IPS DF 6.9 (cell line): ENCODE measurements at regions not wholly inside any gene's neighbourhood (a gene's known extent, or its start where the extent isn't known, plus 50 kb on each side); places are given as distances from the start of the nearest gene placed in this dataset.
"Not testable (repeated sequence)": the region's sequence is repeated elsewhere in the genome, so short reads cannot be mapped to it uniquely, and the experiment has no call there.

ENCODE experiments used
- DNase-seq: peaks from one replicate; pipeline ENCODE4 v3.0.0-alpha.2; 2013; ENCODE audit warnings: low read depth, low spot score
- H3K27ac ChIP-seq: one replicate; pipeline ENCODE4 v1.5.1; 2013; ENCODE audit warnings: low read length, control low read depth
- H3K27me3 ChIP-seq: 2 replicates; pipeline ENCODE4 v1.6.1; 2013; ENCODE audit warnings: mild to moderate bottlenecking, low read length; ENCODE audit not compliant: control insufficient read depth, insufficient read depth
- H3K36me3 ChIP-seq: 2 replicates; pipeline ENCODE4 v1.6.1; 2013; ENCODE audit warnings: low read length; ENCODE audit not compliant: control insufficient read depth, insufficient read depth
- H3K4me1 ChIP-seq: 2 replicates; pipeline ENCODE4 v1.6.1; 2013; ENCODE audit warnings: low read length; ENCODE audit not compliant: control insufficient read depth, insufficient read depth
- H3K4me3 ChIP-seq: 2 replicates; pipeline ENCODE4 v1.5.1; 2013; ENCODE audit warnings: mild to moderate bottlenecking, low read length
- H3K9me3 ChIP-seq: 2 replicates; pipeline ENCODE4 v1.6.1; 2013; ENCODE audit warnings: low read length, inconsistent platforms; ENCODE audit not compliant: control insufficient read depth, insufficient read depth
- WGBS: extraction: QIAGEN DNeasy Blood & Tissue Kit; methylation state at CpG from one replicate; pipeline ENCODE4 v1.1.7; 2013; ENCODE audit warnings: mixed read lengths, missing lambda C conversion rate; ENCODE audit not compliant: insufficient read length, insufficient coverage; 5-methylcytosine and 5-hydroxymethylcytosine counted together

- not testable (repeated sequence) for H3K27me3 ChIP-seq
Observed at GRCh38 chr10:61037261-61037830, 93.4 kb upstream of the RHOBTB1 start.

GRCh38 chr10:61036148-61036547 is 92.2 kb upstream of the RHOBTB1 start:
- H3K4me1 ChIP-seq, H3K27me3 ChIP-seq, H3K27ac ChIP-seq, DNase-seq, H3K36me3 ChIP-seq, H3K4me3 ChIP-seq, H3K9me3 ChIP-seq: not testable (repeated sequence)
- WGBS, result no CpG with 5 or more reads among the region's 3 CpGs

More at GRCh38 chr10:61037261-61037830, 93.4 kb upstream of the RHOBTB1 start:
- H3K4me1 ChIP-seq, H3K9me3 ChIP-seq, H3K36me3 ChIP-seq, H3K27ac ChIP-seq, DNase-seq, H3K4me3 ChIP-seq: not testable (repeated sequence)
- WGBS, result no CpG with 5 or more reads among the region's 16 CpGs

DNA sequence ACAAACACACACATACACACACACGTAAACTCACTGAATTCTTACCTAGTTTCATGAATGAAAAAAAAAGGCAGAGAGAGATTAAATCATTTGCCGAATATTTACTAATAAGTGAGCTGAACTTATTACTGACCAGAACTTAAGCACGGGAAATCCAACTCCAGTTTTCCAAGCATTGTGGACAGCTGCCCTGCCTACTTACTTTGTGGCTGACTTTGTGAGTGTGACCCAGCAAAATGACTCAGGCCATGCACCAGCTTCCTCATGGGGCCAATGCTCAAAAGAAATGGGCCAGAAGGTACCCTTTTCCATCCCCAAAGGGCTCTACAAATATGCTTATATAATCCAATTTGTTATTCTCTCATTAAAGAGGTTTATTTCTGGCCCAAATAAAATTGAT is 87.4 kb upstream of the RHOBTB1 start:
- Histone ChIP-seq H3K4me1 (peaks cover under 1% of the 10 kb centered on the region; the same call in 1 of the 2 replicates), H3K9me3 (no peaks in the 10 kb centered on the region), H3K27me3 (no peaks in the 10 kb centered on the region), H3K36me3 (no peaks in the 10 kb centered on the region), H3K27ac (no peak overlapping the region), H3K4me3 (no peak overlapping the region)
- WGBS, result no CpG with 5 or more reads among the region's 3 CpGs
- DNase-seq, result no peak

- no peak overlapping the region for H3K27ac ChIP-seq
- no peaks in the 10 kb centered on the region for H3K9me3 ChIP-seq
- WGBS, result no CpG with 5 or more reads among the region's 2 CpGs
- no peaks in the 10 kb centered on the region for H3K4me1 ChIP-seq
- no peak overlapping the region for H3K4me3 ChIP-seq
- no peaks in the 10 kb centered on the region for H3K36me3 ChIP-seq
- H3K27me3 ChIP-seq, result no peaks in the 10 kb centered on the region
- no peak for DNase-seq
Observed at GRCh38 chr10:61029411-61029810, 85.4 kb upstream of the RHOBTB1 start.

DNA sequence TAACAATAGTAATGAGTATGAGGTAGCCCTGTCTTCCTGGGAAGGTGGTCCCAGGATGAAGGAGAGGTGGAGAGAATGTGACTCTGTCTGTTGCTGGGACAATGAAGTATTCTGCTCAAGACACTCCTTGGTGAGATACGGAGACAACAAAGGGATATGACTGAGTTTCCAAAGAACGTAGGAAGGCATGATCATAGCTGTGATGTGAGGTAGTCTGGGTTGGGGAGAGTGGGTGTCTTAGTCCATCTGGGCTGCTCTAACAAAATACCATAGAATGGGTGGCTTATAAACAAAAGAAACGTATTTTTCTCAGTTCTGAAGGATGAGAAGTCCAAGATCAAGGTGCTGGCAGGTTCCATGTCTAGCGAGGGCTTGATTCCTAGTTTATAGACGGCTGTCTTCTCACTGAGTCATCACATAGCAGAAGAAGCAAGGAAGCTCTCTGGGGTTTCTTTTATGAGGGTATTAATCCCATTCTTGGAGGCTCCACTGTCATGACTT is 84.9 kb upstream of the RHOBTB1 start:
- no peak overlapping the region for H3K4me3 ChIP-seq
- H3K27me3 ChIP-seq, result no peaks in the 10 kb centered on the region
- H3K4me1 ChIP-seq, result no peaks in the 10 kb centered on the region
- no peak overlapping the region for H3K27ac ChIP-seq
- no peak for DNase-seq
- no peaks in the 10 kb centered on the region for H3K9me3 ChIP-seq
- H3K36me3 ChIP-seq, result no peaks in the 10 kb centered on the region
- no CpG with 5 or more reads among the region's 5 CpGs for WGBS

DNA sequence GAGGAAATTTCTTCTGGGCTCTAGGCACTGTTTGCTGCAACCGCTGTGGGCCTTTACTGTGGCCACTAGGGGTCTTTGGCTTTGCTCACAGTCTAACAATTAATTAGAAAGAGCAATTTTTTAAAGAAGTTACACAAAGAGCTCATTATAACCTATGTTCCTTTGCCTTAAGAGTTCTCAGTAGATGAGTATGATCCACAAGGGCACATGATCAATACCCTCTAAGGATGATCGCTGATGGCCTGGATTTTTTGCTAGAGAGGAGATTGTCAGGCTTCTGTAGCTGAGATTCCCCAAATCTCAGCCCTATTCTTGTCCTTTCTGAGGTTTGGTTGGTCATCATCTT is 80.8 kb upstream of the RHOBTB1 start:
- no peak for DNase-seq
- no peaks in the 10 kb centered on the region for H3K27me3 ChIP-seq
- H3K4me3 ChIP-seq, result no peak overlapping the region
- no peaks in the 10 kb centered on the region for H3K36me3 ChIP-seq
- no CpG with 5 or more reads among the region's 2 CpGs for WGBS
- H3K9me3 ChIP-seq, result no peaks in the 10 kb centered on the region
- no peak overlapping the region for H3K27ac ChIP-seq
- H3K4me1 ChIP-seq, result no peaks in the 10 kb centered on the region

GRCh38 chr10:61024151-61024855 is 80.3 kb upstream of the RHOBTB1 start:
- WGBS, result no CpG with 5 or more reads among the region's 1 CpG
- no peak for DNase-seq
- H3K27me3 ChIP-seq, result no peaks in the 10 kb centered on the region
- no peaks in the 10 kb centered on the region for H3K36me3 ChIP-seq
- H3K9me3 ChIP-seq, result no peaks in the 10 kb centered on the region
- no peak overlapping the region for H3K4me3 ChIP-seq
- H3K27ac ChIP-seq, result no peak overlapping the region
- H3K4me1 ChIP-seq, result no peaks in the 10 kb centered on the region

GRCh38 chr10:61023053-61023452 is 79.1 kb upstream of the RHOBTB1 start:
- no peaks in the 10 kb centered on the region for H3K27me3 ChIP-seq
- H3K4me1 ChIP-seq, result no peaks in the 10 kb centered on the region
- H3K4me3 ChIP-seq, result no peak overlapping the region
- H3K9me3 ChIP-seq, result no peaks in the 10 kb centered on the region
- DNase-seq, result no peak
- no peaks in the 10 kb centered on the region for H3K36me3 ChIP-seq
- H3K27ac ChIP-seq, result no peak overlapping the region

- DNase-seq, result no peak
- Histone ChIP-seq H3K4me1 (no peaks in the 10 kb centered on the region), H3K4me3 (no peak overlapping the region), H3K36me3 (no peaks in the 10 kb centered on the region), H3K9me3 (no peaks in the 10 kb centered on the region), H3K27ac (no peak overlapping the region), H3K27me3 (no peaks in the 10 kb centered on the region)
- WGBS, result no CpG with 5 or more reads among the region's 2 CpGs
Observed at GRCh38 chr10:61021926-61022325, 77.9 kb upstream of the RHOBTB1 start.

DNA sequence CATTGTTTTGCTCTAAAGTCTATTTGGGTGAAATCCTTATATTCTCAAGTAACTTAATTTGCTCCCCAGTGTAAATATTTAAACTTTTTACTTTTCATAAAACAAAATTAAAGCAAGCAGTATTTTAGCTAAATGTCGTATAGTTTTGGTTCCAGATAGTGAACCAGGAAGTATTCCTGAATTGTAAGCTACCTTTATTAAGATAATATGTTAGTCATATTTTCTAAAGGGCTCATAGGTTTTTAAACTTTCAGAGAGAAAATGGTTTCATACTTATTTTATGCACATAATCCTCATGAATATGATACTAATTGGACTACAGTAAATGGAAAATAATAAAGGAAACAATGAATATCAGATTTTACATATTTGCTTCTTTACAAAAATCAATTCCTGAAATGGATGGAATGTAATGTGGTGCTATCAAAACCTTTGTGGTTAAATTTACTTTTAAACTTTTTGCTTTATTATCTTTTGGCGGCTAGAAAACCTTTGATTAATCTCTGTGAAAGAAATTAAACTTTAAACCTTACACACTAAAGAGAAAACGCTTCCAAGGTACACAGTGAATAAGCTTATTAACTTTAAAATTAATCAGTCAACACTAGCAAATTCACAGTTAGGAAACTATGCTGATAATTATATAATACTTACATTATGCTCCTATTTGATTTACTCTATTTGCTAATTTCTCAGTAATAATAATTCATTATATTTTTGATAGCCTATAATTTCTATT is 76.6 kb upstream of the RHOBTB1 start:
- Histone ChIP-seq H3K36me3 (no peaks in the 10 kb centered on the region), H3K27ac (no peak overlapping the region), H3K27me3 (no peaks in the 10 kb centered on the region), H3K4me1 (no peaks in the 10 kb centered on the region), H3K9me3 (no peaks in the 10 kb centered on the region), H3K4me3 (no peak overlapping the region)
- WGBS, result no CpG with 5 or more reads among the region's 3 CpGs
- DNase-seq, result no peak
